OCI-LY3 (cell line): ENCODE measurements at regions not wholly inside any gene's neighbourhood (a gene's known extent, or its start where the extent isn't known, plus 50 kb on each side); places are given as distances from the start of the nearest gene placed in this dataset.

ENCODE experiments used
- EZH2phosphoT487 ChIP-seq: fragments of 200-600 bp; shearing (Covaris generic); IDR thresholded peaks from 2 replicates; pipeline ENCODE4 v1.6.1; 2018; ENCODE audit warnings: antibody characterized with exemption, mixed run types, low read depth
- TF ChIP-seq, protein P1 (sequence below): fragments of 200-600, 300-600 bp; sonication (generic); IDR thresholded peaks from 2 replicates; pipeline ENCODE4 v1.5.1; 2014; ENCODE audit warnings: antibody characterized with exemption, low read length, low read depth

DNA sequence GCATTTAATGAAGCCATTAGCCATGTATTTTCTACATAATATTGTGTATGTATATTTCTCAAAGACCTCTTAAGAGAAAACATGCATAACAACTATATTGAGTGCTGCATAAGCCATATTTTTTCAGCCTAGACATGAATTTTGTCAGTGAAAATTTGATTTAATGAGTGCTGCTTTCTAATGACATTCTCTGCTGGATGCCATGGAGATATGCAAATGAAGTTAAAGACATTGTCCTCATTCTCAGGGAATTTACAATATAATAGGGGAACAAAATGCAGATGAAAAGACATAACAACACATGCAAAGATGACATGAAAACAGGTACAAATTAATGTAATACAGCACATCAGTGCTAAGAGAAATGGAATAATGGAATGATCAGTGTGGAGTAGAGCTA lies 118.7 kb downstream of the ATOH1 start:
- no peak for TF ChIP-seq EZH2phosphoT487
- TF ChIP-seq, protein P1, sequence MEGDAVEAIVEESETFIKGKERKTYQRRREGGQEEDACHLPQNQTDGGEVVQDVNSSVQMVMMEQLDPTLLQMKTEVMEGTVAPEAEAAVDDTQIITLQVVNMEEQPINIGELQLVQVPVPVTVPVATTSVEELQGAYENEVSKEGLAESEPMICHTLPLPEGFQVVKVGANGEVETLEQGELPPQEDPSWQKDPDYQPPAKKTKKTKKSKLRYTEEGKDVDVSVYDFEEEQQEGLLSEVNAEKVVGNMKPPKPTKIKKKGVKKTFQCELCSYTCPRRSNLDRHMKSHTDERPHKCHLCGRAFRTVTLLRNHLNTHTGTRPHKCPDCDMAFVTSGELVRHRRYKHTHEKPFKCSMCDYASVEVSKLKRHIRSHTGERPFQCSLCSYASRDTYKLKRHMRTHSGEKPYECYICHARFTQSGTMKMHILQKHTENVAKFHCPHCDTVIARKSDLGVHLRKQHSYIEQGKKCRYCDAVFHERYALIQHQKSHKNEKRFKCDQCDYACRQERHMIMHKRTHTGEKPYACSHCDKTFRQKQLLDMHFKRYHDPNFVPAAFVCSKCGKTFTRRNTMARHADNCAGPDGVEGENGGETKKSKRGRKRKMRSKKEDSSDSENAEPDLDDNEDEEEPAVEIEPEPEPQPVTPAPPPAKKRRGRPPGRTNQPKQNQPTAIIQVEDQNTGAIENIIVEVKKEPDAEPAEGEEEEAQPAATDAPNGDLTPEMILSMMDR: no peak
